ENCODE measurements at regions not wholly inside any gene's neighbourhood (a gene's known extent, or its start where the extent isn't known, plus 50 kb on each side); places are given as distances from the start of the nearest gene placed in this dataset.
"Not testable (repeated sequence)": the region's sequence is repeated elsewhere in the genome, so short reads cannot be mapped to it uniquely, and the experiment has no call there.

DNA sequence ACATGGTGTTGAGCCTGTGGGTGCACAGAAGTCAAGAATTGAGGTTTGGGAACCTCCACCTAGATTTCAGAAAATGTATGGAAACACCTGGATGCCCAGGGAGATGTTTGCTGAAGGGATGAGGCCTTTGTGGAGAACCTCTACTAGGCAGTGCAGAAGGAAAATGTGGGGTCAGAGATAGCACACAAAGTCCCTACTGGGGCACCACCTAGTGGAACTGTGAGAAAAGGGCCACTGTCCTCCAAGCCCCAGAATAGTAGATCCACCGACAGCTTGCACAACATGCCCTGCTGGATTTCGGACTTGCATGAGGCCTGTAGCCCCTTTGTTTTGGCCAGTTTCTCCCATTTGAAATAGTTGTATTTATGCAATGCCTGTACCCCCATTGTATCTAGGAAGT, 2027.3 kb downstream of the PCDH9 start:
- POLR2A ChIA-PET (ENCODE audit: unreplicated experiment); ATAC-seq (ENCODE audit: low read depth); H2AK9ac ChIP-seq (replicated peaks; ENCODE audit: low read depth, low read length, poor library complexity); H4K8ac ChIP-seq (ENCODE audit: low read depth in 2 of 2, low read length in 2 of 2); H3K23ac ChIP-seq (ENCODE audit: low read depth, low read length); H3K18ac ChIP-seq (ENCODE audit: low read depth, low read length); intact Hi-C loops (cut with micrococcal nuclease); H2AK5ac ChIP-seq (ENCODE audit: low read depth, low read length); H4K20me1 ChIP-seq (ENCODE audit: insufficient read depth, low read length); H3K4me1 ChIP-seq (ENCODE audit: control insufficient read depth, insufficient read depth, low read length); CTCF ChIA-PET; H3K9me1 ChIP-seq (ENCODE audit: insufficient read depth, low read length); H4K91ac ChIP-seq (ENCODE audit: insufficient read depth, low read depth, low read length); H3K14ac ChIP-seq (replicated peaks; ENCODE audit: low read depth, low read length); H3K9ac ChIP-seq (ENCODE audit: low read depth, low read length); H3K9me3 ChIP-seq (ENCODE audit: control insufficient read depth, insufficient read depth, low read length); H3K4me2 ChIP-seq (ENCODE audit: low read depth, low read length); H2AFZ ChIP-seq (replicated peaks; ENCODE audit: low read length, poor library complexity); in situ Hi-C loops (cut with MboI; ENCODE audit: low sequenced_read_pairs); H2BK15ac ChIP-seq (ENCODE audit: low read depth, low read length); H2BK20ac ChIP-seq (ENCODE audit: low read depth, low read length); H3K27ac ChIP-seq (ENCODE audit: insufficient read depth, low read length); H3K4me3 ChIP-seq (ENCODE audit: insufficient read depth, low read depth, low read length); H2BK5ac ChIP-seq (ENCODE audit: low read depth, low read length, poor library complexity, severe bottlenecking); H4K5ac ChIP-seq (ENCODE audit: low read depth, low read length); H3K27me3 ChIP-seq (ENCODE audit: control insufficient read depth, insufficient read depth, low read length); H3K4ac ChIP-seq (ENCODE audit: low read depth, low read length); dilution Hi-C loops (cut with HindIII; ENCODE audit: low sequenced_read_pairs, unreplicated experiment); BruUV-seq (replicated peaks); H3K36me3 ChIP-seq (ENCODE audit: control insufficient read depth, insufficient read depth, low read length); H3K79me1 ChIP-seq (ENCODE audit: low read depth in 1 of 2, low read length in 2 of 2); H3K56ac ChIP-seq (ENCODE audit: extremely low read depth, insufficient read depth, low read length); H2BK120ac ChIP-seq (ENCODE audit: low read depth, low read length): not testable (repeated sequence)
- DNase-seq: peak; percentile 1
- WGBS, 2 experiments (ENCODE audit: extremely low coverage in 2 of 2, insufficient read length in 1 of 2): no CpG with 5 or more reads among the region's 2 CpGs
- TF ChIP-seq, protein P1, sequence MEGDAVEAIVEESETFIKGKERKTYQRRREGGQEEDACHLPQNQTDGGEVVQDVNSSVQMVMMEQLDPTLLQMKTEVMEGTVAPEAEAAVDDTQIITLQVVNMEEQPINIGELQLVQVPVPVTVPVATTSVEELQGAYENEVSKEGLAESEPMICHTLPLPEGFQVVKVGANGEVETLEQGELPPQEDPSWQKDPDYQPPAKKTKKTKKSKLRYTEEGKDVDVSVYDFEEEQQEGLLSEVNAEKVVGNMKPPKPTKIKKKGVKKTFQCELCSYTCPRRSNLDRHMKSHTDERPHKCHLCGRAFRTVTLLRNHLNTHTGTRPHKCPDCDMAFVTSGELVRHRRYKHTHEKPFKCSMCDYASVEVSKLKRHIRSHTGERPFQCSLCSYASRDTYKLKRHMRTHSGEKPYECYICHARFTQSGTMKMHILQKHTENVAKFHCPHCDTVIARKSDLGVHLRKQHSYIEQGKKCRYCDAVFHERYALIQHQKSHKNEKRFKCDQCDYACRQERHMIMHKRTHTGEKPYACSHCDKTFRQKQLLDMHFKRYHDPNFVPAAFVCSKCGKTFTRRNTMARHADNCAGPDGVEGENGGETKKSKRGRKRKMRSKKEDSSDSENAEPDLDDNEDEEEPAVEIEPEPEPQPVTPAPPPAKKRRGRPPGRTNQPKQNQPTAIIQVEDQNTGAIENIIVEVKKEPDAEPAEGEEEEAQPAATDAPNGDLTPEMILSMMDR (conservative IDR thresholded peaks at IDR 0.05; ENCODE audit: low read depth, low read length): peak; percentile 31
- peak; percentile 32 for TF ChIP-seq RAD21 (IDR thresholded peaks at IDR 0.05; ENCODE audit: low read length)
